SK-N-SH treated with all-trans-retinoic acid at 6 μM for 48 hours (cell line): ENCODE measurements at regions not wholly inside any gene's neighbourhood (a gene's known extent, or its start where the extent isn't known, plus 50 kb on each side); places are given as distances from the start of the nearest gene placed in this dataset.

Experiments
- ARNTL ChIP-seq: fragments of 450-650 bp; formaldehyde crosslinking; IDR thresholded peaks from 2 replicates; pipeline ENCODE4 v1.5.0; 2020; ENCODE audit warnings: low read depth, mild to moderate bottlenecking, moderate library complexity, borderline replicate concordance
- BACH2 ChIP-seq: fragments of 250-450 bp; sonication (Bioruptor Pico); IDR thresholded peaks from 2 replicates; pipeline ENCODE4 v1.9.0; 2021; ENCODE audit warnings: mild to moderate bottlenecking, borderline replicate concordance
- ESRRG ChIP-seq: fragments of 250-450 bp; sonication (Bioruptor Pico); IDR thresholded peaks from 2 replicates; pipeline ENCODE4 v1.6.1; 2021; ENCODE audit warnings: mild to moderate bottlenecking
- GLIS3 ChIP-seq: fragments of 250-450 bp; sonication (Bioruptor Pico); IDR thresholded peaks from 2 replicates; pipeline ENCODE4 v1.5.0; 2020; ENCODE audit warnings: mild to moderate bottlenecking, moderate library complexity
- OSR1 ChIP-seq: fragments of 250-450 bp; sonication (Bioruptor Pico); IDR thresholded peaks from 2 replicates; pipeline ENCODE4 v1.8.0; 2022; ENCODE audit warnings: moderate library complexity, mild to moderate bottlenecking, inconsistent platforms
- PATZ1 ChIP-seq: fragments of 250-450 bp; sonication (Bioruptor Pico); IDR thresholded peaks from 2 replicates; pipeline ENCODE4 v1.8.0; 2020; ENCODE audit warnings: mild to moderate bottlenecking, moderate library complexity, borderline replicate concordance
- PPARA ChIP-seq: fragments of 250-450 bp; sonication (Bioruptor Pico); IDR thresholded peaks from 2 replicates; pipeline ENCODE4 v1.5.0; 2020; ENCODE audit warnings: mild to moderate bottlenecking, borderline replicate concordance
- RARB ChIP-seq: fragments of 250-450 bp; sonication (Bioruptor Pico); IDR thresholded peaks from 2 replicates; pipeline ENCODE4 v1.8.0; 2021; ENCODE audit warnings: mild to moderate bottlenecking, moderate library complexity
- SNAI2 ChIP-seq: fragments of 250-450 bp; sonication (Bioruptor Pico); IDR thresholded peaks from 2 replicates; pipeline ENCODE4 v1.5.0; 2020; ENCODE audit warnings: mild to moderate bottlenecking, moderate library complexity
- TOX ChIP-seq: fragments of 250-450 bp; sonication (Bioruptor Pico); IDR thresholded peaks from 2 replicates; pipeline ENCODE4 v1.8.0; 2021; ENCODE audit warnings: mild to moderate bottlenecking, moderate library complexity, borderline replicate concordance
- ZC3H10 ChIP-seq: fragments of 250-450 bp; sonication (Bioruptor Pico); IDR thresholded peaks from 2 replicates; pipeline ENCODE4 v1.5.1; 2021; ENCODE audit warnings: mild to moderate bottlenecking, moderate library complexity
- ZFP30 ChIP-seq: fragments of 450-650 bp; formaldehyde crosslinking; IDR thresholded peaks from 2 replicates; pipeline ENCODE4 v1.5.0; 2022; ENCODE audit warnings: mild to moderate bottlenecking, moderate library complexity
- ZNF70 ChIP-seq: fragments of 450-650 bp; formaldehyde crosslinking; IDR thresholded peaks from 2 replicates; pipeline ENCODE4 v1.5.0; 2020; ENCODE audit warnings: mild to moderate bottlenecking, moderate library complexity

GRCh38 chr3:72303926-72304325 is 519.0 kb upstream of the PROK2 start:
- TF ChIP-seq PATZ1 (CRISPR knock-in tag) (no peak), ESRRG (CRISPR knock-in tag) (no peak), ARNTL (CRISPR knock-in tag) (no peak), OSR1 (CRISPR knock-in tag) (no peak), ZNF70 (CRISPR knock-in tag) (no peak), GLIS3 (CRISPR knock-in tag) (no peak), ZC3H10 (no peak), BACH2 (CRISPR knock-in tag) (no peak), SNAI2 (CRISPR knock-in tag) (no peak), PPARA (CRISPR knock-in tag) (no peak), ZFP30 (CRISPR knock-in tag) (no peak), TOX (no peak), RARB (CRISPR knock-in tag) (no peak)
